ENCODE measurements at regions not wholly inside any gene's neighbourhood (a gene's known extent, or its start where the extent isn't known, plus 50 kb on each side); places are given as distances from the start of the nearest gene placed in this dataset.
"Not testable (repeated sequence)": the region's sequence is repeated elsewhere in the genome, so short reads cannot be mapped to it uniquely, and the experiment has no call there.

DNA sequence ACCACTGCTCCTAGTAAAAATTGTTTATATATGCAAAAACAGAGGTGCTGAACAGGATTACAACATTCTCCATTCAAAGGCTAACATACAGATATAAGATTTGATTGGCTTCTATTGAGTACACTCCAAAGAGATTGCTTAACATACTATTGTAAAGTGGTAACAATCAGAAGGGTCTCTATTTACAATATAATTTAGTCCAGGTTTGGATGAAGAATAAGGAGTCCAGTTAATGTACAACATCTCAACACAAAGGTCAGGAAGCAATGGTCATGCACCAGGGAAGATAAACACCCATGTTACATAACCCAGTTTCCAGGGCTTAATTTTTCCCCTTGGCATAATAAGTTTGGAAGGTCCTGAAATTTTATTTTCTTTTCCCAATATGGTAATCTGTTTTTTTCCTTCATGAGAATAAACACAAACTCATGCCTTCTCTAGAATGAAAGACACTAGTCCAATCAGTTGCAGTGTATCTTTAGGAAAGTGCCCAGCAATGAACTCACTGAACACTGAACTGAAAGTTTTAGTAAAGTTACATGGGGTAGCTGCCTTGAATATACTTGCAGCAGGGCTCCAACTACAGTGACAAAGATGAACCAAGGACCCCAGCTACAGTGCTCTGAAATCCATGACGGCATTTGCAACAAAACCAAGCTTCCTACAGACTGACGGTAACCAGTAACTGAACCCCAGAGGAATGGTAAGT, 255.3 kb upstream of the GJE1 start:
- no peak for DNase-seq (ENCODE audit: low read depth in 2 of 2)

DNA sequence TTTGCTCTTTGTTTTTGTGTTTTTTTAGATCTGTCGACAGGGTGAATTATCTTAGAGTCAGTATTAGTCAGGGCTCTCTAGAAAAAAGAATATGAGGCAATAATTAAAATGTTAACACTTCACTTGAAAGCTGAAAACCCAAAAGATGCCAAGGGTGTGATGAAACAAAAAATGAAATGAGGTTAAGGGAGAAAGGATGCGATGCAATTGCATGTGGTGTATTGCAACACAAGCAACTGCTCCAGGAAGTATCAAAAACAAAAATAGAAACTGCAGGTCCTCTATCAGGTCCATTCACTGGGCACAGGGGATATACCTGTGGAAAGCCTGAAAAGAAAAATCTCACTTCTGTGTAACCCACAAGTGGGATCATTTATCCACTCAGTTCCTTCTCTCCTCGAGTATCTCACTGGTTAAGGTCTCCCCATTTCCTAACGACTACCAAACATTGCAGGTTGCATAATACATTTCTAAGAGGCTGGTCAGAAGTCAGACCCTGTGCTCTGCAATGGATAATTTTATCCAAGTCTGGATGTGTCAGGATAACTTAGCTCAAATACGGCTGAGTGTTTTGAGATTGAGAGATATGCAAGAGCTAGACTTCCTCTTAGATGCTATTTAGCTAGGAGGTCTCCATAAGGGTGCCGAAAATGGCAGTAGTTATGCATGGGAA, 257.7 kb upstream of the GJE1 start:
- DNase-seq (ENCODE audit: low read depth in 2 of 2) = no peak

DNA sequence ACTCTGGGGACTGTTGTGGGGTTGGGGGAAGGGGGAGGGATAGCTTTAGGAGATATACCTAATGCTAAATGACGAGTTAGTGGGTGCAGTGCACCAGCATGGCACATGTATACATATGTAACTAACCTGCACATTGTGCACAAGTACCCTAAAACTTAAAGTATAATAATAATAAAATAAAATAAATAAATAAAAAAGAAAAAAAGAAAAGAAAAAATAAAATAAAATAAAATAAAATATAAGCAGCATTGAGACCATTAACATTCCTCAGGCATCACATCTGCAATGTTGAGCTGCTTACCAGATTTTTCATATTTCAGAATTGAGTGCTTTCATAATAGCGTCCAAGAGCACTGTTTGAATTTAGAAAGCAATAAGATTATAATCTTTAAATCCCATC, 263.2 kb upstream of the GJE1 start:
- not testable (repeated sequence) for DNase-seq (ENCODE audit: low read depth in 2 of 2)

DNA sequence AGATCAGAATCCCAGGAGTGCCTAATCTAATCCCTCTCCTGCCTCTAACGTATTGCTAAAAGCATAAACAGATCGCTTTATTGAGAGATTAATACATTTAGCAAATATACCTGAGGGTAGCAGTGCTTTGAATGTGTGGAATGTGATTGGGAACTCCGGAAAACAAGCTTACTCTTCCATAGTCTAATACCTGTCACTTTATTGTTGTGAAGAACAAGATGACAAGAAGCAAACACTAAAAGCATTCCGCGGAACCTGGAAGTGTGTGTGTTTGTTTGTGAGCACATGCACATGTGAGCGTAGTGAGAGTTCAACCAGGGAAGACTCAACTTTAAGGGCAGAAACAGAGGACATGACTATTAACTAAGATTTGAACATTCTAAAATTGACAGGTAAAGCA, 265.0 kb upstream of the GJE1 start:
- DNase-seq (ENCODE audit: low read depth in 2 of 2) = no peak

DNA sequence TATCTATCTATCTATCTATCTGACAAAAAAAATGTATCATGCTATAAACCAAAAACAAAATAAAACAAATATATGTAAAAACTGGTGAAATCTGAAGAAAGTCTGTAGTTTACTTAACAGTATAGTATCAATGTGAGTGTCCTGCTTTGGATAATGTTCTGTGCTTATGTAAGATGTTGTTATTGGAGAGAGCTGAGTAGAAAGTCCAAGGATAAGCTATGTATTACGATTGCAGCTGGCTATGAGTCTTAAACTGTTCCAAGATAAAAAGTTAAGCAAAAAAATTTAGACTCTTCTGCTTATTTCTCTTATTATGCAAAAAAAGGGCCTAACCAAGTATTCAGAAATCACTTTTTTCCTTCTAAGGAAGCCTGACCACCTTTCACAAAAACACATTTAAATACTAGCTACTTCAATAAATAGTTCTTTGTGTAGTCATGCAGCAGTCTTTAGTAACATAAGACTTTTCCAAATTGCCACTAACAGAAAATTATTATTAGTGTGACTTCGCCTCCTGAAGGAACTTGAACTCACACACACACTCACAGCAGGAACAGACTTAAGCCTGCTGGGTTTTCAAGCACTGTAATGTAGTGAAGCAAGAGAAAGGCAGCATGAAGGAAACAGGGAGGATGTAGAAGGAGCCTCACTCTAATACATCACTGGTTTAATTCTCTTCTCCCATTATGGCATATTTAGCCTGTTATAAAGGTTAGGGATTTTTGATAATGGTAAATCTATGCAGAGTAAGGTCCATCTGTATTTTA, 265.8 kb upstream of the GJE1 start:
- DNase-seq (ENCODE audit: low read depth in 2 of 2) = no peak

DNA sequence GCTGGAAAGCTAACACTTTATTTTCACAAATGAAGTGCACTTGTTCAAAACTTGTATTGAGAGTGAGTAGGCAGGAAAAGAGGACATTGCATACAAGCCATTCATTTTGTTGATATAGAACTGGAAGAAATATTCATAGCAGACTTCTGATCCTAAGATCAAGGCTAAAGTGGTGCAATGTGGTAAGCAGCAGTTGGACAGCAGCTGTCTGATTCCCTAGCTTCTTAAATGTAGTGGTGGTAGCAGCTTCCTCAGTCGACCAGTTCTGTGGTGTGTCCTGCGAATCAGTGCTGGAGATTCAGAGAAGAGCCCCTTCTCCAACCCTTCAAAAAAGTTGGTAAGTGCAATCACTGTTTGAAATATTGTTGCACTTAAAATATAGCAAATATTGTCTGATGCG, 281.7 kb upstream of the GJE1 start:
- no peak for DNase-seq (ENCODE audit: low read depth in 2 of 2)

DNA sequence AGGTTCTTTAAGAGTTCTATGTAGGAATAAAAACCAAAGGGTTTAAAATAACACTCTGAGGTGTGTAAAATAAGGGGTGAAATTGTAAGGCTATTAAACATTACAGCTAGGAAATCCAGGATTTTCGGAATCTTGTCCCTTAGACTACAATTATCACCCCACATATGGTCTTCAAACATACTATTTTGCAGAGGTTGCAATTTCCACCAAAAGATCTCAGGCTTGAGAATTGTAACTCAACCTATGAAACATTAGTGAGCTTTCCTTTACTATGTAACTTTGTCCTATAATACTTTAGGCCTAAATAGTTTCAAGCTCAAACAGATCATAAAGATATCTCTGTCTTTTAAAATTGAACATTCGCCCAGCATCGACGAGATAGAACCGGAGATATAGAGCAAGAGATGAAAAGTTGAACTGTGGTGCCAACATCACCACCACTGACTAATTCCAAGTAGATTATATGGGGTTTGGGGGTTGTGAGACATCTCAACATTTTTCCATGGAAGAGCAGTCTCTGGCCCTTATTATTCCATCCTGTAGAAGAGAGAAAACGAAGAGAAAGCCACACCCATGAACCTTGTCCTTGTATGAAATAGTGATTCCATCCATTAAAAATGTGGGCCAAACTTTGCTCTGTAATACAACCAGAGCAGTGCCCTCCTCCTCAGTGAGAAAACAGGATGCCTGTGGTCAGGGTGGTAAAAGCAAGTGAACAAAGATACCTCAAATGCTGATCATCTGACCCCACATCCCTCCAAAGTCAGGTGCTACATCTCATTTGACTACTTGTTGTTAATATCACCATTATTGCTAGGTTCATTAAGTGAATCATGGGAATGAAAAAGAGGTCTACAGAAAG, 284.5 kb upstream of the GJE1 start:
- DNase-seq (ENCODE audit: low read depth in 2 of 2) = no peak

DNA sequence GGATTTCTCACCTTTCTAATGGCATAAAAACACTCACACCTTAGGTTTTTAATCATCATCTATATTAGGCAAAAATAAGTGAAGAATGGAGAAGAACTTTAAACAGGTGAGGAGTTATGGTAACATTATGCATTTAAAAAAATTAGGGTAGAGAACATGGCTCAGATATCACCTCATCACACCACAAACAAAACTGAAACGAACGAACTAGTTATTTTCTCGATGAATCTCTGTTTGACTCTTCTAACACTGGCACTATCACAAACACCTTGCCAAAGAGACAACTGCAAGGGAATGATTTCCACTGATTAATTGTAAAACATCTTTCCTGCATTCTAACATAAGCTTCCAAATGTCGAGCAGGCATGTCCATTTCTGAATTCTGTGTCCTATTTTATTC, 286.1 kb upstream of the GJE1 start:
- DNase-seq (ENCODE audit: low read depth in 2 of 2) = no peak

DNA sequence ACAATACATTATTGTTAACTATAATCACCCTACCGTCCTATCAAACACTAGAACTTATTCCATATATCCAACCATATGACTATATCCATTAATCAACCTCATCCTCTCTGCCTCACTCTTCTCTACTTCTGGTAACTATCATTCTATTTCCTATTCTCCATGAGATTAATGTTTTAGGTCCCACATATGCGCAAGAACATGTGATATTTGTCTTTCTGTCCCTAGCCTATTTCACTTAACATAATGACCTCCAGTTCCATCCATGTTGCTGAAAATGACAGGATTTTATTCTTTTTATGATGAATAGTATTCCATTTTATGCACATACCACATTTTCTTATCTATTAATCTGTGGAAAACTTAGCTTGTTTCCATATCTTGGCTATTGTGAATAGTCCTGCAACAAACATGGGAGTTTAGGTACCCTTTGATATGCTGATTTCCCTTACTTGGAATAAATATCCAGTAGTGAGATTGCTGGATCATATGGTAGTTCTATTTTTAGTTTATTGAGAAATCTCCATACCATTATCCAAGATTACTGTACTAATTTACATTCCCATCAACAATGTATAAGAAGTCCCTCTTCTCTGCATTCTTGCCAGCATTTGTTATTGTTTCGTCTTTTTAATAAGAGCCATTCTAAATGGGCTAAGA, 289.4 kb upstream of the GJE1 start:
- no peak for DNase-seq (ENCODE audit: low read depth in 2 of 2)

DNA sequence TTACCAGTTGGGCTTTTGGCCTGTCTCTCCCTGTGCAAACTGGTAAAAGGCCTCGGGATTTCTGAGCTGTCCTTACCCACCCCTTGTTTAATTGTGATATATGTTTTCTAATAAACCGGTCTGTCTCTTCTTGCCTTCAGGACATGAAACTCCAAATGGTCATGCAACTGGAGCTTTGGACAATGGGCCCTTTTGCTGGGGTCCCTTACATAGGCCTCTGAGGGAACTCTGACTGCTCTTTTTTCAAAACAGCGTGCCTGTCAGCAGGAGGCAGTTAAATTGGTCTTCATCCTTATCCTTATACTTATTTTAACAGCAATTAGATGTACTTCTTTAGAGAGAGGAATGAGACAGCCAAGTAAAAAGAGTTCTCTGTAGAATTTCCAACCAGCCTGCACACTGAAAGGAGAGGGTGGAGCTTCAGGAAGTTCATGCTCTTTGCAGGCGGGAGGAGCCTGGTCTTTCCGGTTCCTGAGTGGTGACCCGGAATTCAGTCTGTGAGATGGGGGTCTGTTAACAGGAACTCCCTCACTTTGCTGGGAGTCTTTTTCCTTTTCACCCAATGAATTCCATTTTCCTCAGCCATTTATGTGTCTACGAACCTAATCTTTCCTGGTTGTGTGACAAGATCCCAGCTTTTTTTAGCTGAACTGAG, 299.6 kb upstream of the GJE1 start:
- no peak for DNase-seq (ENCODE audit: low read depth in 2 of 2)

DNA sequence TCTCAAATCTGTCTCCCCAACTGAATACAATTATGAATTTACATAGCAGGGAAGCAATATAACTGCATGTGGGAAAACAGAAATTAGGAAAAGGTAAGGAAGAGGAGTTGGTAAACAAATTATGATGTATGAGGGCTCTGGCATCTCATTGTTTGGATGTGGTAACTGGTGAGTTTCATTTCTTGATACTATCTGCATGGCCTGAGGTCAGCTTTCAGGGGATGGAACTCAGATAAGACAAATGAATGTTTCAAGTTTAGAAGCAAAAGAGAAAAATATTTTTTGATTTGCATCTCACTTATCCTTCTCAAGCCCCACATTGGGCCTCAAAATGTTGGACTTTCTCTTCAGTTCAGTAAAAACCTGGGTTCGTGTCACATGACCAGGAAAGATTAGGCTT, 302.2 kb upstream of the GJE1 start:
- no peak for DNase-seq (ENCODE audit: low read depth in 2 of 2)

DNA sequence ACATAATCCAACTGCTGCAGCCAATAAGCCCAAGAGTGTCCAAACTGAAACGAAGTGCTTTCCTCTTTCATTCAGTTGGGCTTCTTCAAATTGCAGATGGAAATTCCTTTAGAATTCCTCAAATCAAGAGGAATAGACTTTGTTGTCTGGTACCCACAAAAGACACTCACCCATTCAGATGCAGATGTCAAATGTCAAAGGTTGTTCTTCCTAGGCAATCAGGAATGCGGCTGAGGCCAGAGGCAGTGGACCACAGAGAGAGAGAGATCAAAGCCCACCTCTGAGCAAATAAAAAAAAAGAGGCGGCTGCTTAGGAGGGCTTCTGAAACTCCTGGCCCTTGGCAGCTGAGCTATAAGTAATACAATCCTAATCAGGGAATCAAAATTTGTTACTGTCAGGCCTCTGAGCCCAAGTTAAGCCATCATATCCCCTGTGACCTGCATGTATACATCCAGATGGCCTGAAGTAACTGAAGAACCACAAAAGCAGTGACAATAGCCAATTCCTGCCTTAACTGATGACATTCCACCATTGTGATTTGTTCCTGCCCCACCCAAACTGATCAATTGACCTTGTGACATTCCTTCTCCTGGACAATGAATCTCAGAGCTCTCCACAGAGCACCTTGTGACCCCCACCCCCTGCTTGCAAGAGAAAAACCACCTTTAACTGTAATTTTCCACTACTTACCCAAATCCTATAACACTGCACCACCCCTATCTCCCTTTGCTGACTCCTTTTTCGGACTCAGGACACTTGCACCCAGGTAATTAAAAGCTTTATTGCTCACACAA, 303.0 kb upstream of the GJE1 start:
- no peak for DNase-seq (ENCODE audit: low read depth in 2 of 2)

DNA sequence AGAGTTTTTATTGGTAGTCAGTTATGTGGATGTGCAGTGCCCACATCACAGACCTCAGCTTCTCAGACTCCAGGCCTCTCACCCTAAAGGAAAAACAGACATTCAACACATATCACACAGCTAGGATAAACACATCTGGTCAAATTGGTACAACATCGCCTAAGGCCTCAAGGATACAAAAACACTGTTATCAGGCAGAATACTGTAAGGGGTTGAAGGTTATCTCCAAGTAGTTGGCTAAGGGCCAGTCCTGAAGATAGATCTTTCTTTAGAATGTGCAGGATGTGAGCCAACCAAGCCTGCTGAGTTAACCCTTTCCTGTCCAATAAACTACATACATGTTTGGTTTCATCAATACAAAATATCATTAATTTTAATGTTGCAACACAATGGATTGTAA, 308.4 kb upstream of the GJE1 start:
- DNase-seq (ENCODE audit: low read depth in 2 of 2) = no peak

DNA sequence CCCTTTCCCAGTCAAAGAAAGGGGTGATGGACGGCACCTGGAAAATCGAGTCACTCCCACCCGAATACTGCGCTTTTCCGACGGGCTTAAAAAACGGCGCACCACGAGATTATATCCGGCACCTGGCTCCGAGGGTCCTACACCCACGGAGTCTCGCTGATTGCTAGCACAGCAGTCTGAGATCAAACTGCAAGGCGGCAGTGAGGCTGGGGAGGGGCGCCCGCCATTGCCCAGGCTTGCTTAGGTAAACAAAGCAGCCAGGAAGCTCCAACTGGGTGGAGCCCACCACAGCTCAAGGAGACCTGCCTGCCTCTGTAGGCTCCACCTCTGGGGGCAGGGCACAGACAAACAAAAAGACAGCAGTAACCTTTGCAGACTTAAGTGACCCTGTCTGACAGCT, 317.7 kb upstream of the GJE1 start:
- DNase-seq (ENCODE audit: low read depth in 2 of 2) = not testable (repeated sequence)

DNA sequence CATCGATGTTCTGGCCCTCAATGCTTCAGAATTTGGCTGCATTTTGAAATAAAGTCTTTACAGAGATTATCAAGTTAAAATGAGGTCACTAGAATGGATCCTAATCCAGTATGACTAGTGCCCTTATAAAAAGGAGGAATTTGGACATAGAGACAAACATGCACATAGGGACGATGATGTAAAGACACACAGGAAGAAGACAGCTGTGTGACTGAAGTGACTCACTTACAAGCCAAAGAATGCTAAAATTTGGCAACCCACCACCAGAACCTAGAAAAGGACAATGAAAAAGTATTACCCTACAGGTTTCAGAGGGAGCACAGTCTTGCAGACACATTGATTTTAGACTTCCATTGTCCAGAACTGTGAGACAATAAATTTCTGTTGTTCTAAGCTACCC, 322.8 kb upstream of the GJE1 start:
- DNase-seq (ENCODE audit: low read depth in 2 of 2) = no peak

DNA sequence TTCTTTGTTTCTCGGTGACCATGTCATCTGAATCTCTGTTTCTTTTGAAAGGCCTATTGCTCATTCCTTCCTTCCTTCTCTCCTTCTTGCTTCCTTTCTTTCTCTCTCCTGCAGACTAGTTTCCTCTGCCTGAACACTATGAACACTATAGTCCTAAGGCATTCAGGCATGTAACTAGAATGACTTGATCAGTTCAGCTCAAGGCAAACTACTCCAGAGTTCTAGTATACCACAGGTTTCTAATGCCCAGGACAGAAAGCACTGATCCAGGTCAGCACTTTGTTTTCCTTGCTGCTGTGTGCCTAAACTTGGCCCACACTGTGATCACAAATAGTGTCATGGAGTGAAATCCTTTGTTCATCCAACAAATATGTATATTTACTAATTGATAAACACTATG, 324.1 kb upstream of the GJE1 start:
- no peak for DNase-seq (ENCODE audit: low read depth in 2 of 2)

DNA sequence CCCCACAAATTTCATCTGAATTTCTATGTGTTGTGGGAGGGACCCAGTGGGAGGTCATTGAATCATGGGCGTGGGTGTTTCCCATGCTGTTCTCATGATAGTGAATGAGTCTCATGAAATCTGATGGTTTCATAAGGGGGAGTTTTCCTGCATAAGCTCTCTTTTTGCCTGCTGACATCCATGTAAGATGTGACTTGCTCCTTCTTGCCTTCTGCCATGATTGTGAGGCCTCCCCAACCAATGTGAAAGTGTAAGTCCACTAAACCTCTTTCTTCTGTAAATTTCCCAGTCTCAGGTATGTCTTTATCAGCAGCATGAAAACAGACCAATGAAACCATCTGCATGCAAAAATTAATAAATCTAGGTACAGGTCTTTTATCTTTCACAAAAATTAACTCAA, 331.8 kb upstream of the GJE1 start:
- DNase-seq (ENCODE audit: low read depth in 2 of 2) = not testable (repeated sequence)

DNA sequence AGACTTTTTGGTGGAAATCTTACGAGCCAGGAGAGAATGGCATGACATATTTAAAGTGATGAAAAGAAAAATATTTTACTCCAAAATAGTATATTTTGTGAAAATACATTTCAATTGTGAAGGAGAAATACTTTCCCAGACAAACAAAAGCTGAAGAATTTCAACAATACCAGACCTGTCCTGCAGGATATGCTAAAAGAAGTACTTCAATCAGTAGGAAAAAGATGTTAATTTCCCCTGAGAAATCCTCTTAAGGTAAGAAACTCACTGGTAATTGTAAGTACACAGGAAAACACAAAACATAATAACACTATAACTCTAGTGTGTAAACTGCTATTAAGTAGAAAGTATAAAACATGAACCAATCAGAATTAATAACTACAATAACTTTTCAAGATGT, 341.8 kb upstream of the GJE1 start:
- DNase-seq (ENCODE audit: low read depth in 2 of 2) = no peak

DNA sequence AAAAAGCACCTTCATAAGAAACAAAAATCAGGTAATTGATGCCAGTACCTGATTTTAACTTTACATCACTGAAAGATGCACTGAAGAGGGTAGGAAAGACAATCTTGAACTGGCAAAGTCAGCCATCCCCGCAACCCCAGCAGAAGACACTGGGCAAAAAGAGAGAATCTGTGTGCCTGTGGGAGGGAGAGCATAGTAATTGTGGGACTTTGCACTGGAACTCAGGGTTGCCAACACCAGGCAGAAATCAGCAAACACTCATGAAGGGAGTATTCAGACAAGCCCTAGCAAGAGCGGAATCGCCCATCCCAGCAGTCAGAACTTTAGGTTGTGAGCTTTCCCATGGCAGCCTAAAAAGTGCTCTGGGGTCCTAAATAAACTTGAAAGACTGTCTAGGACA, 344.6 kb upstream of the GJE1 start:
- no peak for DNase-seq (ENCODE audit: low read depth in 2 of 2)

DNA sequence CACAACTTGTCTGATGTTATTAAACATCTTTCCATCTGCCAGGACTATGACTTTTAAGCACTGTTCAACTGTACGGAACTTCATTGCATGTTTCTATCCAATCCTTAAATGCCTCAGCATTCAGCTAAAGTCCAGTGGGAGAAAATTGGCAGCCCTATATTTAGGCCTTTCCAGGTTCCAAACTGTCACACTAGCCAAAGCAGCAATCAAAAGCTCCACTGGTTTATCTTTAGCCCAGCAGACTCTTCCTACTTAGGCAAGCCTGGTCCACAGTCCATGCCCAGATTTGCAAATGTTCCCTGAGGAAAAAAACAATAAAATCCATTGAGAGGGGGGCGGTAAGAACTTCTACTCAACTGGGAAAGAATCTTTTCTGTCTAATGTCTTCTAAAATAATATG, 349.1 kb upstream of the GJE1 start:
- no peak for DNase-seq (ENCODE audit: low read depth in 2 of 2)
